PFSK-1 (cell line): ENCODE measurements at regions not wholly inside any gene's neighbourhood (a gene's known extent, or its start where the extent isn't known, plus 50 kb on each side); places are given as distances from the start of the nearest gene placed in this dataset.

Experiments
- FOXP2 ChIP-seq: optimal IDR thresholded peaks from 2 replicates; pipeline ENCODE3; 2011; ENCODE audit warnings: borderline replicate concordance, control low read depth, inconsistent platforms; ENCODE audit not compliant: insufficient read depth; ENCODE audit errors: extremely low read length, extremely low read depth
- POLR2AphosphoS5 ChIP-seq: IDR thresholded peaks from 2 replicates; pipeline ENCODE4 v1.6.1; 2012; ENCODE audit warnings: low read depth, mild to moderate bottlenecking, control low read depth, low read length, moderate library complexity
- REST ChIP-seq, 2 experiments: IDR thresholded peaks; 2 replicates each; pipeline versions ENCODE4 v1.6.1 to v1.8.0; 2011 to 2012; ENCODE audit warnings: low read depth in 2 of 2, low read length in 2 of 2, control low read depth in 1 of 2, inconsistent platforms in 1 of 2, mild to moderate bottlenecking in 1 of 2, moderate library complexity in 1 of 2; ENCODE audit not compliant: insufficient read depth in 1 of 2
- SIN3A ChIP-seq: IDR thresholded peaks from 2 replicates; pipeline ENCODE4 v1.6.1; 2012; ENCODE audit warnings: mild to moderate bottlenecking, low read length, moderate library complexity, borderline replicate concordance; ENCODE audit not compliant: insufficient read depth
- TAF1 ChIP-seq: IDR thresholded peaks from 2 replicates; pipeline ENCODE4 v1.6.1; 2012; ENCODE audit warnings: low read length, control low read depth, borderline replicate concordance; ENCODE audit not compliant: insufficient read depth

GRCh38 chr1:869499-870244 lies 54.1 kb upstream of the SAMD11 start:
- TF ChIP-seq REST (IDR thresholded peaks at IDR 0.05; ENCODE audit: insufficient read depth in 1 of 2, low read depth in 2 of 2, low read length in 2 of 2) = no peak
- TF ChIP-seq FOXP2 = no peak
- TF ChIP-seq SIN3A = no peak
- TF ChIP-seq TAF1 = no peak
- no peak for TF ChIP-seq POLR2AphosphoS5
